HL-60 (cell line): ENCODE measurements at regions not wholly inside any gene's neighbourhood (a gene's known extent, or its start where the extent isn't known, plus 50 kb on each side); places are given as distances from the start of the nearest gene placed in this dataset.

Experiments used
- DNase-seq, 2 experiments: peaks; one replicate each; pipeline ENCODE4 v3.0.0-alpha.2; 2010 to 2020; ENCODE audit warnings: low read depth in 1 of 2, low spot score in 1 of 2
- H3K27ac ChIP-seq: fragments of 250-450 bp; sonication (Bioruptor Pico); replicated peaks from 2 replicates; pipeline ENCODE4 v1.5.1; 2020; ENCODE audit warnings: mild to moderate bottlenecking, moderate library complexity
- H3K27me3 ChIP-seq: fragments of 250-450 bp; sonication (Bioruptor Pico); 2 replicates; pipeline ENCODE4 v1.5.1; 2021; ENCODE audit warnings: mild to moderate bottlenecking, moderate library complexity; ENCODE audit not compliant: insufficient read depth, poor library complexity, severe bottlenecking
- H3K4me3 ChIP-seq: replicated peaks from 2 replicates; pipeline ENCODE4 v1.5.1; 2011; ENCODE audit warnings: mild to moderate bottlenecking, control low read depth, low read length; ENCODE audit not compliant: insufficient read depth
- CTCF ChIP-seq: IDR thresholded peaks from one replicate; pipeline ENCODE4 v1.5.1; 2011; ENCODE audit warnings: low read length, control low read depth, inconsistent platforms; ENCODE audit not compliant: insufficient read depth
- GABPA ChIP-seq: IDR thresholded peaks from 2 replicates; pipeline ENCODE4 v1.6.1; 2012; ENCODE audit warnings: low read depth
- POLR2AphosphoS5 ChIP-seq: IDR thresholded peaks from 2 replicates; pipeline ENCODE4 v1.6.1; 2012; ENCODE audit warnings: low read depth
- REST ChIP-seq: IDR thresholded peaks from 2 replicates; pipeline ENCODE4 v1.6.1; 2012; ENCODE audit warnings: low read depth; ENCODE audit not compliant: insufficient replicate concordance
- SPI1 ChIP-seq: IDR thresholded peaks from 2 replicates; pipeline ENCODE4 v1.6.1; 2012; ENCODE audit warnings: low read depth, mild to moderate bottlenecking, borderline replicate concordance

- no peak for TF ChIP-seq SPI1
- TF ChIP-seq POLR2AphosphoS5: no peak
- no peak for TF ChIP-seq REST
- TF ChIP-seq CTCF: no peak
- TF ChIP-seq GABPA: no peak
- Histone ChIP-seq H3K27me3 (no peaks in the 10 kb centered on the region), H3K27ac (no peak overlapping the region), H3K4me3 (no peak overlapping the region)
- no peak for DNase-seq
Measured at GRCh38 chr10:121351540-121351939, 246.7 kb downstream of the FGFR2 start.

- no peak for TF ChIP-seq POLR2AphosphoS5
- no peak for TF ChIP-seq REST
- TF ChIP-seq CTCF: no peak
- TF ChIP-seq GABPA: no peak
- TF ChIP-seq SPI1: no peak
Measured at GRCh38 chr10:121352231-121352855, 245.9 kb downstream of the FGFR2 start.

GRCh38 chr10:121355161-121355560, 243.1 kb downstream of the FGFR2 start:
- no peaks in the 10 kb centered on the region for H3K27me3 ChIP-seq
- no peak overlapping the region for H3K27ac ChIP-seq
- no peak for TF ChIP-seq REST
- no peak overlapping the region for H3K4me3 ChIP-seq
- no peak for DNase-seq

More at GRCh38 chr10:121352231-121352855, 245.9 kb downstream of the FGFR2 start:
- DNase-seq: no peak
- H3K27ac ChIP-seq: no peak overlapping the region
- no peaks in the 10 kb centered on the region for H3K27me3 ChIP-seq
- no peak overlapping the region for H3K4me3 ChIP-seq

- no peaks in the 10 kb centered on the region for H3K27me3 ChIP-seq
- no peak overlapping the region for H3K4me3 ChIP-seq
- H3K27ac ChIP-seq: no peak overlapping the region
- TF ChIP-seq SPI1: no peak
- TF ChIP-seq GABPA: no peak
- no peak for TF ChIP-seq REST
- TF ChIP-seq CTCF: no peak
- no peak for TF ChIP-seq POLR2AphosphoS5
- DNase-seq: no peak
Measured at GRCh38 chr10:121356183-121356582, 242.1 kb downstream of the FGFR2 start.
